SK-N-SH (cell line): ENCODE measurements at regions not wholly inside any gene's neighbourhood (a gene's known extent, or its start where the extent isn't known, plus 50 kb on each side); places are given as distances from the start of the nearest gene placed in this dataset.

Source experiments
- CTCF ChIA-PET: fragments of 300-600, 350-600 bp; formaldehyde crosslinking; extraction: SDS; loops from one replicate; lab custom pipeline; 2021; lab: Yijun Ruan, JAX
- POLR2A ChIA-PET: fragments of 350-600 bp; sonication (Branson Sonifier 250); formaldehyde crosslinking; extraction: SDS; loops from one replicate; lab custom pipeline; 2020; ENCODE audit warnings: antibody characterized with exemption, inconsistent platforms; lab: Yijun Ruan, JAX
- DNase-seq: peaks from one replicate; pipeline ENCODE4 v3.0.0; 2012
- H2AFZ ChIP-seq: fragments of 200-600 bp; sonication (generic); 2 replicates; pipeline ENCODE4 v1.8.1; 2016; ENCODE audit warnings: antibody characterized with exemption, mild to moderate bottlenecking, low read depth
- H3F3A ChIP-seq: fragments of 200-600 bp; sonication (generic); replicated peaks from 2 replicates; pipeline ENCODE3; 2016; ENCODE audit warnings: antibody characterized with exemption, mild to moderate bottlenecking; ENCODE audit not compliant: insufficient read depth
- H3K27ac ChIP-seq, 2 experiments: fragments of 200-500 bp in 1 of 2; fragments of 200-600 bp in 1 of 2; sonication (Bioruptor generic) in 1 of 2; sonication (generic), shearing (Covaris generic) in 1 of 2; 2 replicates each; pipeline versions ENCODE4 v1.5.1 to v1.6.1; 2014 to 2016; ENCODE audit warnings: low read depth in 2 of 2, inconsistent platforms in 1 of 2, low read length in 1 of 2, mild to moderate bottlenecking in 1 of 2, mixed read lengths in 1 of 2
- H3K27me3 ChIP-seq: fragments of 200-600 bp; sonication (generic), shearing (Covaris generic); 2 replicates; pipeline ENCODE4 v1.6.1; 2016; ENCODE audit warnings: mixed run types; ENCODE audit not compliant: insufficient read depth
- H3K36me3 ChIP-seq, 2 experiments: fragments of 200-500 bp in 1 of 2; fragments of 200-600 bp in 1 of 2; sonication (Bioruptor generic) in 1 of 2; sonication (generic) in 1 of 2; replicated peaks in 1 of 2; 2 replicates each; pipeline versions ENCODE3 to v1.5.1; 2014 to 2016; ENCODE audit warnings: low read length in 1 of 2, mild to moderate bottlenecking in 1 of 2; ENCODE audit not compliant: insufficient read depth in 2 of 2, control insufficient read depth in 1 of 2
- H3K4me1 ChIP-seq, 2 experiments: fragments of 200-500 bp in 1 of 2; fragments of 200-600 bp in 1 of 2; sonication (Bioruptor generic) in 1 of 2; sonication (generic), shearing (Covaris generic) in 1 of 2; 2 replicates each; pipeline versions ENCODE4 v1.5.1 to v1.6.1; 2014 to 2016; ENCODE audit warnings: low read depth in 1 of 2, low read length in 1 of 2, mixed run types in 1 of 2; ENCODE audit not compliant: insufficient read depth in 2 of 2, control insufficient read depth in 1 of 2
- H3K4me2 ChIP-seq: fragments of 200-600 bp; sonication (generic), shearing (Covaris generic); 2 replicates; pipeline ENCODE4 v1.6.1; 2017; ENCODE audit warnings: mixed run types
- H3K4me3 ChIP-seq, 2 experiments: fragments of 200-500 bp in 1 of 2; fragments of 200-600 bp in 1 of 2; sonication (Bioruptor generic) in 1 of 2; sonication (generic), shearing (Covaris generic) in 1 of 2; 2 replicates each; pipeline versions ENCODE4 v1.5.1 to v1.8.1; 2014 to 2016; ENCODE audit warnings: low read depth in 2 of 2, inconsistent platforms in 1 of 2, low read length in 1 of 2, mild to moderate bottlenecking in 1 of 2, mixed read lengths in 1 of 2, moderate library complexity in 1 of 2
- H3K79me2 ChIP-seq: fragments of 200-600 bp; sonication (generic); 2 replicates; pipeline ENCODE4 v1.8.1; 2017; ENCODE audit warnings: mild to moderate bottlenecking; ENCODE audit not compliant: insufficient read depth
- H3K9ac ChIP-seq: fragments of 200-600 bp; sonication (generic); 2 replicates; pipeline ENCODE4 v1.6.1; 2017; ENCODE audit warnings: mixed run types
- H3K9me2 ChIP-seq: fragments of 200-600 bp; sonication (generic); 2 replicates; pipeline ENCODE4 v1.6.1; 2017; ENCODE audit warnings: mixed run types
- H3K9me3 ChIP-seq: fragments of 200-600 bp; sonication (generic); 2 replicates; pipeline ENCODE4 v1.6.1; 2017; ENCODE audit warnings: mixed run types, mild to moderate bottlenecking, moderate library complexity
- H4K20me1 ChIP-seq: fragments of 200-600 bp; sonication (generic); 2 replicates; pipeline ENCODE4 v1.6.1; 2017; ENCODE audit warnings: mild to moderate bottlenecking, mixed run types; ENCODE audit not compliant: insufficient read depth
- CHD2 ChIP-seq: fragments of 150-350 bp; IDR thresholded peaks from 2 replicates; pipeline ENCODE4 v1.6.1; 2018; ENCODE audit warnings: low read length; ENCODE audit not compliant: partially characterized antibody
- FOSL2 ChIP-seq: IDR thresholded peaks from 2 replicates; pipeline ENCODE4 v1.4.0; 2012; ENCODE audit warnings: low read depth, mild to moderate bottlenecking, moderate library complexity, borderline replicate concordance
- GABPA ChIP-seq: IDR thresholded peaks from 2 replicates; pipeline ENCODE4 v1.4.0; 2012; ENCODE audit warnings: low read depth, mild to moderate bottlenecking
- JUND ChIP-seq: IDR thresholded peaks from 2 replicates; pipeline ENCODE4 v1.4.0; 2012
- MXI1 ChIP-seq: IDR thresholded peaks from 2 replicates; pipeline ENCODE4 v1.6.1; 2012; ENCODE audit warnings: mild to moderate bottlenecking, low read depth, low read length, improper control_type of control experiment
- NFIC ChIP-seq: IDR thresholded peaks from 2 replicates; pipeline ENCODE4 v1.4.0; 2012; ENCODE audit warnings: borderline replicate concordance
- NRF1 ChIP-seq: IDR thresholded peaks from 2 replicates; pipeline ENCODE4 v1.6.1; 2012; ENCODE audit warnings: low read depth, mild to moderate bottlenecking, low read length
- RAD21 ChIP-seq: IDR thresholded peaks from 2 replicates; pipeline ENCODE4 v1.6.1; 2012; ENCODE audit warnings: mild to moderate bottlenecking, low read length
- RCOR1 ChIP-seq: fragments of 150-350 bp; IDR thresholded peaks from 2 replicates; pipeline ENCODE4 v1.6.1; 2017; ENCODE audit warnings: antibody characterized with exemption, low read length
- SMC3 ChIP-seq: IDR thresholded peaks from 2 replicates; pipeline ENCODE4 v1.6.1; 2012; ENCODE audit warnings: low read depth, low read length, improper control_type of control experiment
- TAF1 ChIP-seq: IDR thresholded peaks from 2 replicates; pipeline ENCODE4 v1.6.1; 2012; ENCODE audit warnings: low read depth, mild to moderate bottlenecking, low read length, moderate library complexity, borderline replicate concordance
- WGBS: methylation state at CpG from one replicate; pipeline ENCODE4 v1.1.6; 2017; ENCODE audit warnings: low lambda C conversion rate; 5-methylcytosine and 5-hydroxymethylcytosine counted together
- TF ChIP-seq, protein P1 (sequence below): fragments of 150-350 bp; IDR thresholded peaks from 2 replicates; pipeline ENCODE4 v1.6.1; 2017; ENCODE audit warnings: antibody characterized with exemption, low read length, low read depth, borderline replicate concordance
- TF ChIP-seq, protein P2 (sequence below): IDR thresholded peaks from 2 replicates; pipeline ENCODE4 v1.4.0; 2012; ENCODE audit warnings: low read depth
- TF ChIP-seq, protein P3 (sequence below): fragments of 150-350 bp; IDR thresholded peaks from 2 replicates; pipeline ENCODE4 v1.6.1; 2016; ENCODE audit warnings: mild to moderate bottlenecking, low read depth, low read length
- TF ChIP-seq, protein P4 (sequence below): fragments of 200-600 bp; sonication (generic); IDR thresholded peaks from 2 replicates; pipeline ENCODE4 v1.6.1; 2017; ENCODE audit warnings: antibody characterized with exemption, mild to moderate bottlenecking, moderate library complexity

DNA sequence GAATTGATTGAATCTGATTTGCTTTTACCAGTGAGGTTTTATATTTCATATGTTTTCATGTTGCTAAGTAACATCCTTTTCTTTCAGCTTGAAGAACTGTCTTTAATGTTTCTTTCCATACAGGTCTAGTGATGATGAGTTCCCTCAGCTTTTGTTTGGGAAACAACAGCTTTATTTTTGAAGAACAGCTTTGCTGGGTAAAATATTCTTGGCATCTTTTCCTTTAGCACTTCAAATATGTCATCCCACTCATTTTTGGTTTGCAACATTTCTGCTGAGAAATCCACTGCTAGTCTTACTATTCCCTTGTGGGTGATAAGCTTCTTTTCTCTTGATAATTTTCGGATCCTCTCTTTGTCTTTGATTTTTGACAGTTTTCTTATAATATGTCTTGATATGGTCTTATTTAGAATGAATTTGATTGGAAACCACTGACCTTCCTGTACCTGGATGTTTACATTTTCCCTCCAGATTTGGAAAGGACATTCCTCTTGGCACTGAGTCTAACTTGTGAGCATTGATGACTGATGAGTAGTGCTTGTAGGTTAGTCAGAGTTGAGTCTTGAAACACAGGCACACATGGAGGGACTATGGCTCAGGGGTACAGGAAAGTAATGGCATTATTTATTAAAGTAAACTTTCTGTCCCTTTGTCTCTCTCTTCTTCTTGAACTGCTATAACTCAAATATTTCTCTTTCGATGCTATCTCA is 220.3 kb downstream of the SPATA31D1 start:
- no peak overlapping the region for H2AFZ ChIP-seq
- H3K36me3 ChIP-seq, result no peaks in the 10 kb centered on the region
- H3K27me3 ChIP-seq, result no peaks in the 10 kb centered on the region
- no peaks in the 10 kb centered on the region for H4K20me1 ChIP-seq
- peaks cover 0 to 2% of the 10 kb centered on the region in 2 experiments; a peak in 2 of 4 replicates for H3K4me1 ChIP-seq
- no peaks in the 10 kb centered on the region for H3K9me2 ChIP-seq
- H3F3A ChIP-seq, result no peaks in the 10 kb centered on the region
- H3K79me2 ChIP-seq, result no peaks in the 10 kb centered on the region
- H3K4me2 ChIP-seq, result no peak overlapping the region
- no peak overlapping the region for H3K9ac ChIP-seq
- TF ChIP-seq MXI1 (no peak), NRF1 (no peak), GABPA (no peak), TAF1 (no peak), NFIC (no peak), RCOR1 (no peak)
- TF ChIP-seq, protein P1, sequence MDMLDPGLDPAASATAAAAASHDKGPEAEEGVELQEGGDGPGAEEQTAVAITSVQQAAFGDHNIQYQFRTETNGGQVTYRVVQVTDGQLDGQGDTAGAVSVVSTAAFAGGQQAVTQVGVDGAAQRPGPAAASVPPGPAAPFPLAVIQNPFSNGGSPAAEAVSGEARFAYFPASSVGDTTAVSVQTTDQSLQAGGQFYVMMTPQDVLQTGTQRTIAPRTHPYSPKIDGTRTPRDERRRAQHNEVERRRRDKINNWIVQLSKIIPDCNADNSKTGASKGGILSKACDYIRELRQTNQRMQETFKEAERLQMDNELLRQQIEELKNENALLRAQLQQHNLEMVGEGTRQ, result no peak
- H3K4me3 ChIP-seq, result no peak overlapping the region
- ChIA-PET POLR2A (no interaction called here), CTCF (no interaction called here)
- no peaks in the 10 kb centered on the region for H3K9me3 ChIP-seq
- no peak for DNase-seq
- H3K27ac ChIP-seq, result no peak overlapping the region
- WGBS, result 52% methylated on average over 2 of the region's 2 CpGs

DNA sequence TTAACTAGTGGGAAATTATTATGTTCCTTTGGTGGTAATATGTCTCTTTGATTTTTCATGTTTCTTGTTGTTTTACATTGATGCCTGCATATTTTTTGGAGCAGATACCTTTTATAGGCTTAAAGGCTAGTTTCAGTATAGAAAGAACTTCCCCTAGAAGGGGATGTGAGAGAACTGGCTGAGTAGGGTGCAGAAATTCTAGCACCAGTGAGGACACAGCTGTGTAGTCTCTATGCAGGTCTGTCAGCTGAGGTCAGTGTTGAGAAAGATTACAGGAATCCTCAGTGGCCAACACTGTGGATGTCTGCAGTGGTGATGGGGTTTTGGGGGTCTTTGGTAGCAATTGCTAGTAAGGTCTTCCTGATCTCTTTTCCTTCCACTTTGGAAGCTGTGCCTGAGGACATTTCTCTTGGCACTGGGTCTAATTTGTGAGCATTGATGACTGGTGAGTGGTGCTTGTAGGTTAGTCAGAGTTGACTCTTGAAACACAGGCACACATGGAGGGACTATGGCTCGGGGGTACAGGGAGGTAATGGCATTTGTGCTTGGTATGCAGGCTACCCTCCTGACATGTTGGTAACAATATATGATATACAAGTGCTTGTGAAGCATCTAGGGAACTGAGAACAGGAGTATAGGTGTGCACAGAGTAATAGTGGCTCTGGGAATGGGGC is 221.4 kb downstream of the SPATA31D1 start:
- TF ChIP-seq, protein P1, result no peak
- TF ChIP-seq, protein P2, sequence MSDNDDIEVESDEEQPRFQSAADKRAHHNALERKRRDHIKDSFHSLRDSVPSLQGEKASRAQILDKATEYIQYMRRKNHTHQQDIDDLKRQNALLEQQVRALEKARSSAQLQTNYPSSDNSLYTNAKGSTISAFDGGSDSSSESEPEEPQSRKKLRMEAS, result no peak
- TF ChIP-seq CHD2, result no peak
- no peak for TF ChIP-seq JUND
- TF ChIP-seq, protein P3, sequence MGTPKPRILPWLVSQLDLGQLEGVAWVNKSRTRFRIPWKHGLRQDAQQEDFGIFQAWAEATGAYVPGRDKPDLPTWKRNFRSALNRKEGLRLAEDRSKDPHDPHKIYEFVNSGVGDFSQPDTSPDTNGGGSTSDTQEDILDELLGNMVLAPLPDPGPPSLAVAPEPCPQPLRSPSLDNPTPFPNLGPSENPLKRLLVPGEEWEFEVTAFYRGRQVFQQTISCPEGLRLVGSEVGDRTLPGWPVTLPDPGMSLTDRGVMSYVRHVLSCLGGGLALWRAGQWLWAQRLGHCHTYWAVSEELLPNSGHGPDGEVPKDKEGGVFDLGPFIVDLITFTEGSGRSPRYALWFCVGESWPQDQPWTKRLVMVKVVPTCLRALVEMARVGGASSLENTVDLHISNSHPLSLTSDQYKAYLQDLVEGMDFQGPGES, result no peak
- TF ChIP-seq, protein P4, sequence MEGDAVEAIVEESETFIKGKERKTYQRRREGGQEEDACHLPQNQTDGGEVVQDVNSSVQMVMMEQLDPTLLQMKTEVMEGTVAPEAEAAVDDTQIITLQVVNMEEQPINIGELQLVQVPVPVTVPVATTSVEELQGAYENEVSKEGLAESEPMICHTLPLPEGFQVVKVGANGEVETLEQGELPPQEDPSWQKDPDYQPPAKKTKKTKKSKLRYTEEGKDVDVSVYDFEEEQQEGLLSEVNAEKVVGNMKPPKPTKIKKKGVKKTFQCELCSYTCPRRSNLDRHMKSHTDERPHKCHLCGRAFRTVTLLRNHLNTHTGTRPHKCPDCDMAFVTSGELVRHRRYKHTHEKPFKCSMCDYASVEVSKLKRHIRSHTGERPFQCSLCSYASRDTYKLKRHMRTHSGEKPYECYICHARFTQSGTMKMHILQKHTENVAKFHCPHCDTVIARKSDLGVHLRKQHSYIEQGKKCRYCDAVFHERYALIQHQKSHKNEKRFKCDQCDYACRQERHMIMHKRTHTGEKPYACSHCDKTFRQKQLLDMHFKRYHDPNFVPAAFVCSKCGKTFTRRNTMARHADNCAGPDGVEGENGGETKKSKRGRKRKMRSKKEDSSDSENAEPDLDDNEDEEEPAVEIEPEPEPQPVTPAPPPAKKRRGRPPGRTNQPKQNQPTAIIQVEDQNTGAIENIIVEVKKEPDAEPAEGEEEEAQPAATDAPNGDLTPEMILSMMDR, result no peak
- no peak for TF ChIP-seq FOSL2
- TF ChIP-seq SMC3, result no peak
- no peak for TF ChIP-seq NFIC
- no peak for TF ChIP-seq MXI1
- no peak for TF ChIP-seq RAD21
- no peaks in the 10 kb centered on the region for H3K27me3 ChIP-seq
- H3K9me2 ChIP-seq, result no peaks in the 10 kb centered on the region
- H3K4me1 ChIP-seq, result peaks cover 0 to 2% of the 10 kb centered on the region in 2 experiments; a peak in 2 of 4 replicates
- CTCF ChIA-PET, result no interaction called here
- no peaks in the 10 kb centered on the region for H3K79me2 ChIP-seq
- H3K4me2 ChIP-seq, result no peak overlapping the region
- H3K36me3 ChIP-seq, result no peaks in the 10 kb centered on the region
- H3K9ac ChIP-seq, result no peak overlapping the region
- DNase-seq, result no peak
- no peaks in the 10 kb centered on the region for H3K9me3 ChIP-seq
- H4K20me1 ChIP-seq, result no peaks in the 10 kb centered on the region
- no peak overlapping the region for H2AFZ ChIP-seq
- H3K27ac ChIP-seq, result no peak overlapping the region
- POLR2A ChIA-PET, result no interaction called here
- H3K4me3 ChIP-seq, result no peak overlapping the region
- H3F3A ChIP-seq, result no peaks in the 10 kb centered on the region
- WGBS, result 20% methylated on average over 1 of the region's 1 CpG
